SK-N-SH (cell line): ENCODE measurements at regions not wholly inside any gene's neighbourhood (a gene's known extent, or its start where the extent isn't known, plus 50 kb on each side); places are given as distances from the start of the nearest gene placed in this dataset.

ENCODE experiments used
- CTCF ChIP-seq: fragments of 200-600 bp; sonication (generic); IDR thresholded peaks from 2 replicates; pipeline ENCODE4 v1.6.1; 2017; ENCODE audit warnings: antibody characterized with exemption, mild to moderate bottlenecking, moderate library complexity
- ELF1 ChIP-seq: IDR thresholded peaks from 2 replicates; pipeline ENCODE4 v1.4.0; 2012
- EP300 ChIP-seq, 2 experiments: IDR thresholded peaks; 2 replicates each; pipeline versions ENCODE4 v1.4.0 to v1.6.1; 2012; ENCODE audit warnings: borderline replicate concordance in 1 of 2, low read depth in 1 of 2, low read length in 1 of 2
- JUND ChIP-seq: IDR thresholded peaks from 2 replicates; pipeline ENCODE4 v1.4.0; 2012
- TAF1 ChIP-seq: IDR thresholded peaks from 2 replicates; pipeline ENCODE4 v1.6.1; 2012; ENCODE audit warnings: low read depth, mild to moderate bottlenecking, low read length, moderate library complexity, borderline replicate concordance
- TCF12 ChIP-seq: IDR thresholded peaks from 2 replicates; pipeline ENCODE4 v1.4.0; 2012

DNA sequence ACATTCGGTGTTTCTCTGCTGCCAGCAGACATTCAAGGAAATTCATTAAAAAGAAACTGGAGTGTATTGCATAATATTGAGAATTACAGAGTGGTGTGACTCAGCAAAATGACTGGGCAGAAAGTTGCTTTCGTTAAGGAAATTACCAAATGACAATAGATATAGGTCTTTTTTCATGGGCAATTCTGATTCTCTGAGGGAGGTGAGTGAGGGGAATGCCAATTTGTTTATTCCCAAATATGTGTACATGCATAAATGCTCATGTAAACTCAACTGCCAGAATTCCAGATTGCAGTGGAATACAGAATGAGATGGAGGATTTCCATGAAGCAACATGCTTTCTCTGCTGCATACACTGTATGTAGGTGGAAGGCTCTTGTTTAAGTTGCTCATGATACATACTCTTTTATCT lies 1730.1 kb downstream of the SLITRK5 start:
- TF ChIP-seq CTCF (no peak), TAF1 (no peak), TCF12 (no peak), EP300 (IDR thresholded peaks at IDR 0.05; ENCODE audit: borderline replicate concordance in 1 of 2, low read depth in 1 of 2, low read length in 1 of 2) (no peak), ELF1 (no peak), JUND (no peak)
